ENCODE measurements at regions not wholly inside any gene's neighbourhood (a gene's known extent, or its start where the extent isn't known, plus 50 kb on each side); places are given as distances from the start of the nearest gene placed in this dataset.

DNA sequence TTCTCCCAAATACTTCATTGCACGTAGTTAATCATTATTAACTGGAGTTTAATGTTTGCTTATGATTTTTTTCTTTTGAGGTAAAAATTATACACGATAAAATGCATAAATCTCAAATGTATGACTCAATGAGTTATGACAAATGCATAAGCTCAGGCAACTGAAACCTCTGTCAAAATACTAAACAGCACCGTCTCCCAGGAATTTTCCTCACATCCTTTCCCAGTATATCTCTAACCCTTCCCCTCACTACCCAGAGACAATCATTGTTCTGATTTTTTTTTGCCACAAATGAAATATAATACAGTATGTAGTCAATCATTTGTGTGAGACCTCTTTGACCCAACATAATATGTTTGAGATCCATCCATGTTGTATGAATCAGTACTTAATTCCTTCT, 606.5 kb downstream of the CPS1 start:
- 100% methylated on average over 1 of the region's 3 CpGs for WGBS (ENCODE audit: insufficient coverage)
- CTCF ChIA-PET: no interaction called here
- POLR2A ChIA-PET: no interaction called here
- DNase-seq (no peak), ATAC-seq (replicated peaks in 1 of 4) (no peak)
- Mint-ChIP-seq H3K27me3 (peaks cover 0 to 3% of the 10 kb centered on the region in 2 donors), H3K4me3 (no peak overlapping the region), H3K36me3 (no peaks in the 10 kb centered on the region), H3K4me1 (no peaks in the 10 kb centered on the region), H3K9me3 (no peaks in the 10 kb centered on the region), H3K27ac (no peak overlapping the region)
- Histone ChIP-seq H3K27me3 (replicated peaks in 1 of 2; ENCODE audit: control insufficient read depth in 2 of 2, extremely low read depth in 1 of 2, insufficient read depth in 2 of 2, low read length in 1 of 2) (no peaks in the 10 kb centered on the region), H3K4me1 (ENCODE audit: control insufficient read depth in 1 of 2, extremely low read depth in 1 of 2, insufficient read depth in 2 of 2, low read length in 2 of 2) (no peaks in the 10 kb centered on the region), H3K27ac (ENCODE audit: low read length) (no peak overlapping the region), H3K9me3 (no peaks in the 10 kb centered on the region), H3K36me3 (ENCODE audit: control insufficient read depth in 2 of 2, extremely low read depth in 1 of 2, insufficient read depth in 1 of 2, low read length in 1 of 2) (no peaks in the 10 kb centered on the region), H3K4me3 (ENCODE audit: control insufficient read depth in 1 of 2, extremely low read depth in 1 of 2, low read length in 1 of 2) (no peak overlapping the region)

DNA sequence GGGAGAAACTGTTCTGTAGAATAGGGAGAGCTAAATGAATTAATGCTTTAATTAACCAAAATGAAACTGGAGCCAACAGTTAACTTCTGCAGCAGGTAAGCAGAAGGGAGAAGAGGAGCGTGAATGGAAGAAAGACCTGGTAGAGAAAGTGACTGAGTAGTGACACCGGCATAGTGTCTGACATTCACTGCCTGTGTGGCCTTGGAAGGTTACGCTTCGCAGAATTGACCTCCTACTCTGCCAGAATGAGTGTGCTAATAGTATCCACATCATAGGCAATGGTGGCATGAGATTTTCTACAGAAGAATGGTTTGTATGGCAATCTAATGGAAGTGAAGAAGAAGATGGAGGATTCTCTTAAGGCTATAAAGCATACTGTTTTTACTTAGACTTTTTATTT, 614.4 kb downstream of the CPS1 start:
- Histone ChIP-seq H3K36me3 (ENCODE audit: control insufficient read depth in 2 of 2, extremely low read depth in 1 of 2, insufficient read depth in 1 of 2, low read length in 1 of 2) (no peaks in the 10 kb centered on the region), H3K4me3 (ENCODE audit: control insufficient read depth in 1 of 2, extremely low read depth in 1 of 2, low read length in 1 of 2) (no peak overlapping the region), H3K27me3 (replicated peaks in 1 of 2; ENCODE audit: control insufficient read depth in 2 of 2, extremely low read depth in 1 of 2, insufficient read depth in 2 of 2, low read length in 1 of 2) (no peaks in the 10 kb centered on the region), H3K9me3 (no peaks in the 10 kb centered on the region), H3K27ac (ENCODE audit: low read length) (no peak overlapping the region), H3K4me1 (ENCODE audit: control insufficient read depth in 1 of 2, extremely low read depth in 1 of 2, insufficient read depth in 2 of 2, low read length in 2 of 2) (no peaks in the 10 kb centered on the region)
- H3K4me1 Mint-ChIP-seq: no peaks in the 10 kb centered on the region
- no peak overlapping the region for H3K4me3 Mint-ChIP-seq
- DNase-seq: no peak
- ATAC-seq (replicated peaks in 1 of 4): no peak
- ChIA-PET CTCF (no interaction called here), POLR2A (no interaction called here)
- H3K27ac Mint-ChIP-seq: no peak overlapping the region
- H3K27me3 Mint-ChIP-seq: no peaks in the 10 kb centered on the region
- no peaks in the 10 kb centered on the region for H3K36me3 Mint-ChIP-seq
- H3K9me3 Mint-ChIP-seq: peaks cover 0 to 6% (median 5%) of the 10 kb centered on the region in 3 donors
- 100% methylated on average over 2 of the region's 4 CpGs for WGBS (ENCODE audit: insufficient coverage)

- Mint-ChIP-seq H3K4me1 (no peaks in the 10 kb centered on the region), H3K36me3 (no peaks in the 10 kb centered on the region), H3K27ac (no peak overlapping the region), H3K27me3 (no peaks in the 10 kb centered on the region), H3K4me3 (no peak overlapping the region), H3K9me3 (peaks cover 0 to 6% (median 5%) of the 10 kb centered on the region in 3 donors)
- H3K36me3 ChIP-seq (ENCODE audit: control insufficient read depth in 2 of 2, extremely low read depth in 1 of 2, insufficient read depth in 1 of 2, low read length in 1 of 2): no peaks in the 10 kb centered on the region
- no peaks in the 10 kb centered on the region for H3K9me3 ChIP-seq
- ChIA-PET CTCF (no interaction called here), POLR2A (no interaction called here)
- no peaks in the 10 kb centered on the region for H3K27me3 ChIP-seq (replicated peaks in 1 of 2; ENCODE audit: control insufficient read depth in 2 of 2, extremely low read depth in 1 of 2, insufficient read depth in 2 of 2, low read length in 1 of 2)
- ATAC-seq (replicated peaks in 1 of 4): no peak
- no peak for DNase-seq
- no peak overlapping the region for H3K27ac ChIP-seq (ENCODE audit: low read length)
- WGBS (ENCODE audit: insufficient coverage): 67% methylated on average over 1 of the region's 2 CpGs
- H3K4me1 ChIP-seq (ENCODE audit: control insufficient read depth in 1 of 2, extremely low read depth in 1 of 2, insufficient read depth in 2 of 2, low read length in 2 of 2): no peaks in the 10 kb centered on the region
- no peak overlapping the region for H3K4me3 ChIP-seq (ENCODE audit: control insufficient read depth in 1 of 2, extremely low read depth in 1 of 2, low read length in 1 of 2)
Measured at GRCh38 chr2:211174021-211174420, 617.6 kb downstream of the CPS1 start.

DNA sequence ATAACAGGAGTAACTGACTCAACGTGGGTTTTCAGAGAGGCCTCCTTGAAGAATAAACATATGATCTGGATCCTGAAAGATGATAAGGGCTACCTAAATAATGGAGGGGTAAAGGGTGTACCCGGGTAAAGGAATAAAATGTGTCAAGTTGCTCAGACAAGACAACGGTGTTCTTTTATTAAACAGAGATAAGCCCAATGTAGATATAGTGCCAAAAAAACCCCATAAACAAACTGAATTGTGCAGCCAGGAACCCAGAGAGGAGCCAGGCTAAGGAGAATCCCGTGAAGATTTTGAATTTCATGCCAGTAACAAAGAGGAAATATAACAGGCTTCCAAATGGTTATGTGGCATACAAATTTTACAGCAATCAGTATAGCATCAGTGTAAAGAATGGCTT, 618.2 kb downstream of the CPS1 start:
- POLR2A ChIA-PET: no interaction called here
- 63% methylated on average over 1 of the region's 4 CpGs for WGBS (ENCODE audit: insufficient coverage)
- H3K27me3 Mint-ChIP-seq: no peaks in the 10 kb centered on the region

GRCh38 chr2:211175956-211176355, 619.6 kb downstream of the CPS1 start:
- Mint-ChIP-seq H3K9me3 (peaks cover 0 to 6% (median under 1%) of the 10 kb centered on the region in 3 donors), H3K36me3 (no peaks in the 10 kb centered on the region), H3K27me3 (no peaks in the 10 kb centered on the region), H3K4me1 (no peaks in the 10 kb centered on the region), H3K4me3 (no peak overlapping the region), H3K27ac (no peak overlapping the region)
- Histone ChIP-seq H3K36me3 (ENCODE audit: control insufficient read depth in 2 of 2, extremely low read depth in 1 of 2, insufficient read depth in 1 of 2, low read length in 1 of 2) (no peaks in the 10 kb centered on the region), H3K27ac (ENCODE audit: low read length) (no peak overlapping the region), H3K4me1 (ENCODE audit: control insufficient read depth in 1 of 2, extremely low read depth in 1 of 2, insufficient read depth in 2 of 2, low read length in 2 of 2) (no peaks in the 10 kb centered on the region), H3K9me3 (no peaks in the 10 kb centered on the region), H3K4me3 (ENCODE audit: control insufficient read depth in 1 of 2, extremely low read depth in 1 of 2, low read length in 1 of 2) (no peak overlapping the region), H3K27me3 (replicated peaks in 1 of 2; ENCODE audit: control insufficient read depth in 2 of 2, extremely low read depth in 1 of 2, insufficient read depth in 2 of 2, low read length in 1 of 2) (no peaks in the 10 kb centered on the region)
- CTCF ChIA-PET: no interaction called here
- no peak for ATAC-seq (replicated peaks in 1 of 4)
- WGBS (ENCODE audit: insufficient coverage): 38% methylated on average over 1 of the region's 2 CpGs
- POLR2A ChIA-PET: no interaction called here
- no peak for DNase-seq

More for the DNA sequence above, 618.2 kb downstream of the CPS1 start:
- H3K4me3 Mint-ChIP-seq: no peak overlapping the region
- H3K4me3 ChIP-seq (ENCODE audit: control insufficient read depth in 1 of 2, extremely low read depth in 1 of 2, low read length in 1 of 2): no peak overlapping the region
- H3K27ac Mint-ChIP-seq: no peak overlapping the region
- H3K27ac ChIP-seq (ENCODE audit: low read length): no peak overlapping the region
- CTCF ChIA-PET: no interaction called here
- H3K9me3 Mint-ChIP-seq: peaks cover 0 to 6% (median 5%) of the 10 kb centered on the region in 3 donors
- ATAC-seq (replicated peaks in 1 of 4) (no peak), DNase-seq (no peak)
- no peaks in the 10 kb centered on the region for H3K27me3 ChIP-seq (replicated peaks in 1 of 2; ENCODE audit: control insufficient read depth in 2 of 2, extremely low read depth in 1 of 2, insufficient read depth in 2 of 2, low read length in 1 of 2)
- H3K36me3 Mint-ChIP-seq: no peaks in the 10 kb centered on the region
- H3K36me3 ChIP-seq (ENCODE audit: control insufficient read depth in 2 of 2, extremely low read depth in 1 of 2, insufficient read depth in 1 of 2, low read length in 1 of 2): no peaks in the 10 kb centered on the region
- H3K4me1 Mint-ChIP-seq: no peaks in the 10 kb centered on the region
- no peaks in the 10 kb centered on the region for H3K9me3 ChIP-seq
- H3K4me1 ChIP-seq (ENCODE audit: control insufficient read depth in 1 of 2, extremely low read depth in 1 of 2, insufficient read depth in 2 of 2, low read length in 2 of 2): no peaks in the 10 kb centered on the region

DNA sequence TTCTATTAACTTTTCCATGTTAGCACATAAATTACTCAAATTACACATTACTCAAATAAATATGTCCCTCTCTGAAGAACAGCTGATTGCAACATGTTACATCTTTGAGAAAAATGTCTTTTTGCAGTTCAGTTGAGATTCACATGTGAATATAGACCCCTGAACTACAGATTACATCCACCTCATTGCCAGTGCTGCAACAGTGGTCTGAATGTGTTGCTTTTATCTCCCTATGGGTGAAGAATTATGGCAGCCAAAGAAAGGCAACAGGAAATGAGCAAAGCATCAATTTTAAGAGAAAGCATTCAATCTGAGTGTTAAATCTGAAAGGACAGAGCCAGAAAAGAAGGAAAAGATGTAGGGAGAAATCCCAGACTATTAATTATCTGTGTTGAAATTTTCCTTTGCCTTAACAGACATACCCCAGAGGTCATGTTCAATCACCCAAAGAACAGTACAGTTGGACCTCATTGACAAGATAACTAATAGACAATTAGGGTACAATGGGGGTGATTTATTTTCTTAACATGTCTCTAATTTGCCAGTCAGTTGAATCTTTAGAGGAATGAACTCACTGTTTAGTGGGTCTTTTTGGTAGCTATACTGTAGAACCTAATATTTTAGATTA, 620.2 kb downstream of the CPS1 start:
- H3K27me3 ChIP-seq (replicated peaks in 1 of 2; ENCODE audit: control insufficient read depth in 2 of 2, extremely low read depth in 1 of 2, insufficient read depth in 2 of 2, low read length in 1 of 2): no peaks in the 10 kb centered on the region
- no peak overlapping the region for H3K4me3 ChIP-seq (ENCODE audit: control insufficient read depth in 1 of 2, extremely low read depth in 1 of 2, low read length in 1 of 2)
- H3K36me3 Mint-ChIP-seq: no peaks in the 10 kb centered on the region
- no peak for DNase-seq
- no peak for ATAC-seq (replicated peaks in 1 of 4)
- H3K9me3 Mint-ChIP-seq: peaks cover 0 to 6% (median 0%) of the 10 kb centered on the region in 3 donors
- H3K27ac Mint-ChIP-seq: no peak overlapping the region
- H3K27ac ChIP-seq (ENCODE audit: low read length): no peak overlapping the region
- ChIA-PET CTCF (no interaction called here), POLR2A (no interaction called here)
- no peaks in the 10 kb centered on the region for H3K9me3 ChIP-seq
- H3K36me3 ChIP-seq (ENCODE audit: control insufficient read depth in 2 of 2, extremely low read depth in 1 of 2, insufficient read depth in 1 of 2, low read length in 1 of 2): no peaks in the 10 kb centered on the region
- no peaks in the 10 kb centered on the region for H3K4me1 Mint-ChIP-seq
- H3K4me3 Mint-ChIP-seq: no peak overlapping the region
- no peaks in the 10 kb centered on the region for H3K4me1 ChIP-seq (ENCODE audit: control insufficient read depth in 1 of 2, extremely low read depth in 1 of 2, insufficient read depth in 2 of 2, low read length in 2 of 2)
- H3K27me3 Mint-ChIP-seq: no peaks in the 10 kb centered on the region

- ChIA-PET POLR2A (no interaction called here), CTCF (no interaction called here)
- no peaks in the 10 kb centered on the region for H3K36me3 Mint-ChIP-seq
- Histone ChIP-seq H3K27ac (ENCODE audit: low read length) (no peak overlapping the region), H3K9me3 (no peaks in the 10 kb centered on the region), H3K27me3 (replicated peaks in 1 of 2; ENCODE audit: control insufficient read depth in 2 of 2, extremely low read depth in 1 of 2, insufficient read depth in 2 of 2, low read length in 1 of 2) (no peaks in the 10 kb centered on the region), H3K4me1 (ENCODE audit: control insufficient read depth in 1 of 2, extremely low read depth in 1 of 2, insufficient read depth in 2 of 2, low read length in 2 of 2) (no peaks in the 10 kb centered on the region), H3K4me3 (ENCODE audit: control insufficient read depth in 1 of 2, extremely low read depth in 1 of 2, low read length in 1 of 2) (no peak overlapping the region), H3K36me3 (ENCODE audit: control insufficient read depth in 2 of 2, extremely low read depth in 1 of 2, insufficient read depth in 1 of 2, low read length in 1 of 2) (no peaks in the 10 kb centered on the region)
- WGBS (ENCODE audit: insufficient coverage): 66% methylated on average over 5 of the region's 5 CpGs
- no peak overlapping the region for H3K27ac Mint-ChIP-seq
- ATAC-seq (replicated peaks in 1 of 4) (no peak), DNase-seq (no peak)
- no peaks in the 10 kb centered on the region for H3K4me1 Mint-ChIP-seq
- H3K27me3 Mint-ChIP-seq: no peaks in the 10 kb centered on the region
- no peak overlapping the region for H3K4me3 Mint-ChIP-seq
- H3K9me3 Mint-ChIP-seq: no peaks in the 10 kb centered on the region
Measured at GRCh38 chr2:211181626-211182025, 625.2 kb downstream of the CPS1 start.
